SH-SY5Y (cell line): ENCODE measurements at regions not wholly inside any gene's neighbourhood (a gene's known extent, or its start where the extent isn't known, plus 50 kb on each side); places are given as distances from the start of the nearest gene placed in this dataset.

Source experiments
- GATA2 ChIP-seq: IDR thresholded peaks from 2 replicates; pipeline ENCODE4 v1.6.1; 2011; ENCODE audit warnings: mild to moderate bottlenecking, low read depth, low read length
- GATA3 ChIP-seq: IDR thresholded peaks from 2 replicates; pipeline ENCODE4 v1.6.1; 2011; ENCODE audit warnings: low read depth, mild to moderate bottlenecking, low read length, moderate library complexity

GRCh38 chr3:64414043-64414442 is 188.8 kb upstream of the PRICKLE2 start:
- TF ChIP-seq GATA3 (no peak), GATA2 (no peak)

- TF ChIP-seq GATA2: no peak
- TF ChIP-seq GATA3: no peak
Observed at GRCh38 chr3:64411101-64411500, 185.8 kb upstream of the PRICKLE2 start.

- no peak for TF ChIP-seq GATA2
- no peak for TF ChIP-seq GATA3
Observed at GRCh38 chr3:64410226-64410625, 185.0 kb upstream of the PRICKLE2 start.

- TF ChIP-seq GATA2 (no peak), GATA3 (no peak)
Observed at GRCh38 chr3:64408770-64409169, 183.5 kb upstream of the PRICKLE2 start.

- TF ChIP-seq GATA3: no peak
- TF ChIP-seq GATA2: no peak
Observed at GRCh38 chr3:64406271-64406670, 181.0 kb upstream of the PRICKLE2 start.

- TF ChIP-seq GATA3 (no peak), GATA2 (no peak)
Observed at GRCh38 chr3:64405211-64405835, 180.1 kb upstream of the PRICKLE2 start.

- TF ChIP-seq GATA3 (no peak), GATA2 (no peak)
Observed at GRCh38 chr3:64400706-64401105, 175.4 kb upstream of the PRICKLE2 start.

- TF ChIP-seq GATA2: no peak
- no peak for TF ChIP-seq GATA3
Observed at GRCh38 chr3:64399205-64399800, 174.0 kb upstream of the PRICKLE2 start.

GRCh38 chr3:64398476-64398875 is 173.2 kb upstream of the PRICKLE2 start:
- TF ChIP-seq GATA3 (no peak), GATA2 (no peak)

- TF ChIP-seq GATA3 (no peak), GATA2 (no peak)
Observed at GRCh38 chr3:64398006-64398405, 172.7 kb upstream of the PRICKLE2 start.

GRCh38 chr3:64397573-64397972 is 172.3 kb upstream of the PRICKLE2 start:
- no peak for TF ChIP-seq GATA2
- TF ChIP-seq GATA3: no peak

GRCh38 chr3:64395490-64395889 is 170.2 kb upstream of the PRICKLE2 start:
- TF ChIP-seq GATA2 (no peak), GATA3 (no peak)

GRCh38 chr3:64393193-64393592 is 167.9 kb upstream of the PRICKLE2 start:
- TF ChIP-seq GATA2 (no peak), GATA3 (no peak)

GRCh38 chr3:64392001-64392400 is 166.7 kb upstream of the PRICKLE2 start:
- TF ChIP-seq GATA2 (no peak), GATA3 (no peak)

GRCh38 chr3:64390893-64391292 is 165.6 kb upstream of the PRICKLE2 start:
- TF ChIP-seq GATA2 (no peak), GATA3 (no peak)
